HG02840 (cell line): ENCODE measurements at regions not wholly inside any gene's neighbourhood (a gene's known extent, or its start where the extent isn't known, plus 50 kb on each side); places are given as distances from the start of the nearest gene placed in this dataset.
"Not testable (repeated sequence)": the region's sequence is repeated elsewhere in the genome, so short reads cannot be mapped to it uniquely, and the experiment has no call there.

Experiments
- ATAC-seq: cut with Tn5 transposase; IDR thresholded peaks from one replicate; pipeline ENCODE4 v1.9.1; 2021; ENCODE audit warnings: mild to moderate bottlenecking, moderate library complexity, moderate number of reproducible peaks; ENCODE audit not compliant: unreplicated experiment, low FRiP score

DNA sequence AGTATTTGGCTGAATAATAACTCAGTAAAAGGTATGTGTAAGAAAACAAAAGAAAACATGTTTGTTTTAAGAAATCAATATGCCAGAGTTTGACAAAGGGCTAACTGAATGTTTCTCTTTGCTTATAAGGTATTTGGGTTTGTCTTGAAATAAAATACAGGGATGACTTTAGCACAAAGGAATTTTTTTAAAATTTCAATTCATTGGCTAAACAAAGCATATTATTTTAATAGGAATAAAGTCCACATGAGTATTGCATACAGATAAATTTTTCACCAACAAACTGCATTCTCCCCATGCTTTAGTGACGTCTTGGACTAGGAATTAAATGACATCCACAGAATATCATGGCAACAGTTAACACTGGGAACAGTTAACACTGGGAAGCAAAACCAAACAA, 480.0 kb upstream of the JAG1 start:
- no peak for ATAC-seq

GRCh38 chr20:11155156-11155756, 481.5 kb upstream of the JAG1 start:
- no peak for ATAC-seq

- ATAC-seq = no peak
Measured at GRCh38 chr20:11156922-11157321, 483.1 kb upstream of the JAG1 start.

- no peak for ATAC-seq
Measured at GRCh38 chr20:11158146-11158545, 484.3 kb upstream of the JAG1 start.

GRCh38 chr20:11158589-11158988, 484.8 kb upstream of the JAG1 start:
- no peak for ATAC-seq

DNA sequence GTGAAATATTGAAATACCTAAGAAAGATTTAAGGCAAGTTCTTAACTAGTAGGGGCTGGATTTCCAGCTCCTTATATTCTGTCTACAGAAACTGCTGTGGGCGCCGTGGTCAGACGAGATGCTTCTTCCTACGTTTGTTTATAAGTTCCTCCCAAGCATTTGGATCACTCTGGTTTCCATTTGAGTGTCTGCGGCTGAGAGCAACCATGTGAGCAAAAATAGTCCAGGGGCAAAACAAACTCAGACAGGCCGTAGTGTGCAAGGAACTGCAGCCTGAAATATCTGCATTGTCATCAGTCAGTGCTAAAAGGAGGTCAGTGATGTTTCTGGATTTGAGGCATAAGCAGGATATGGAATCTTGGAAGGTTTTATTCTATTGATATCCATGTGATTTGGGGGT, 485.9 kb upstream of the JAG1 start:
- ATAC-seq = no peak

GRCh38 chr20:11162026-11162775, 488.4 kb upstream of the JAG1 start:
- ATAC-seq = no peak

DNA sequence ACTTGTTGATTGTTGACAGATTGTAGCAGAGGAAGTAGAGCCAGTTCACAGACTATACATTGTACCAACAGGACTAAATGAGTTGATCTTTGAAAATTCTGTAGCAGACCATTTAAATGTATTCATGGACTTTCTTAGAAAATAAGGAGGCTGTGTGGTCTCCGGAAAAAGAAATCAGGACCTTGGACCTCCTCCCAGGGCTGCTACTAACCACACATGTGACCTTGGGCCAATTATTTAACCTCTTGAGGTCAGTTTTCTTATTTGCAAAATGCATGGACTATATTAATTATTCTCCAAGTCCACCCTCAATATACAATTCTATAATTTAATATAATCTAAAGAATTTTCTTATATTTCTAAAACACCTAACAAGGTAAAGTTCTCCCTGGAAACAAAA, 492.0 kb upstream of the JAG1 start:
- ATAC-seq = no peak

DNA sequence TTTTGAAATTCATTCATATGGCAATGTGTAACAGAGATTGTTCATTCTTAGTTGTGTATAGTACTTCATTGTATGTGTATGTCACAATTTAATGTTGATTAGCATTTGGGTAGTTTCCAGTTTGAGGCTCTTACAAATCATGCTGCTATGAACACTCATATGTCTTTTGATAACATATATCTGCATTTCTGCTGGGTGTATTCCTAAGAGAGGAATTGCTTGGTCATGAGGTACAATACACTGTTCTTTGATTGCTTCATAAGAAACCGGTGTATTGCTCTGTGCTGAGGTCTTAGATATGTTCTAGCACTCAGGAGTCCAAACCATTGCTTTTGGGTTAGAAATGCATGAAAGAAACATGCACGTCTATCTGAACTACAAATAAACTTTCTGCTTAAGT, 492.9 kb upstream of the JAG1 start:
- ATAC-seq = no peak

DNA sequence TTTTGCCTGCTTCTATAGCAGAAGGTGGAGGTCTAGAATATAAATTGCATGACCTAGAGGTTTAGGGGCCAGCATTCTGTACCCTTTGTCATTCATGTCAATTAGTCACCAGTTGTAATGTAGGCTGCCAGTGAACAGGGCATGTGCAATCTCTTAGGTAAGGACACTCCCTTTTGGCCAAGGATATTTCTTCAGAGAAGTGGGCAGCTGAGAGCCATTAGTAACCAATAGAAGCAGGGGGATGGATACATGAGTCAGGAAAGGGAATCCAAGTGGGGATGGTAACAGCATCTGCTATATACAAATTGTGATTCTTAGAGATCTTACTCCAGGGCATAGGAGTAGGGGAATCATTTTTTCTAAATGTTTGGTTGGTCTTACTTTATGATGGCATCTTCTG, 494.2 kb upstream of the JAG1 start:
- ATAC-seq = no peak

GRCh38 chr20:11170025-11170424, 496.2 kb upstream of the JAG1 start:
- no peak for ATAC-seq

GRCh38 chr20:11170565-11170964, 496.8 kb upstream of the JAG1 start:
- ATAC-seq = no peak

GRCh38 chr20:11172881-11173280, 499.1 kb upstream of the JAG1 start:
- no peak for ATAC-seq

- no peak for ATAC-seq
Measured at GRCh38 chr20:11173916-11174315, 500.1 kb upstream of the JAG1 start.

DNA sequence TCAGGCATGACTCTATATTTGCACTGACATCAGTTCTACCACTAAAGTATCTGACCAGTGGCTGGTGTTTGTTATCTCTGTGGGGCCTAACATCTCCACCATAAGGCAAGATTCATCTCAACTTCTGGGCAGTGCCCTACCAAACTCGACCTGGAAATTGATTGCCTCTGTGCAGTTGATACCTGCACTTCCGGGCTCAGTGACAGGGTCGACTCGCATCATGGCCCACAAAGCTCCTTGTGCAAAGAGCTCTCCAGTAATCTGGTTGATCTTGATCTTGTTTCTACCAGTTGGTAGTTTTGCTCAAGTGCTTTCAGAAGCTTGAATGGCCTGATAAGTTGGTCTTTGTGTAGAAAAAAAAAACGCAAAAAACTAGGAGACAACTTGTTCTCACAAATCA, 501.1 kb upstream of the JAG1 start:
- ATAC-seq = no peak

DNA sequence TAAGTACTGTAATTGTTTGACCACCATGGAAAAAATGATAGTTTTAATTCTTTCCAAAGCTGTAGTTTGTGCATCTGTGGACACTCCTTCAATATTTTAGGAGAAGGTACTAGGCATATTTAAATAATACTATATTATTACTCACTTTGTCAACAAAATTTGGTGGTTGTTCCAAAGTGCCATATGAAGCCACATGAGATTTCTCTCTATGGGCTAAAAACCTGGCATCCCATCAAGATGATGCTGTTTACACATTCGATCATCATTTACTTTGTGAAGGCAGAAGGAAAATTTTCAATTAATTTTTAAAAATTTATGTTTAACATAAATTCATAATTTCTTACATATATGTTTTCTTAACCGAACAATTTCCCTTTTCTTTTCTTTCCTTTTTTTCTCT, 502.6 kb upstream of the JAG1 start:
- ATAC-seq = no peak

DNA sequence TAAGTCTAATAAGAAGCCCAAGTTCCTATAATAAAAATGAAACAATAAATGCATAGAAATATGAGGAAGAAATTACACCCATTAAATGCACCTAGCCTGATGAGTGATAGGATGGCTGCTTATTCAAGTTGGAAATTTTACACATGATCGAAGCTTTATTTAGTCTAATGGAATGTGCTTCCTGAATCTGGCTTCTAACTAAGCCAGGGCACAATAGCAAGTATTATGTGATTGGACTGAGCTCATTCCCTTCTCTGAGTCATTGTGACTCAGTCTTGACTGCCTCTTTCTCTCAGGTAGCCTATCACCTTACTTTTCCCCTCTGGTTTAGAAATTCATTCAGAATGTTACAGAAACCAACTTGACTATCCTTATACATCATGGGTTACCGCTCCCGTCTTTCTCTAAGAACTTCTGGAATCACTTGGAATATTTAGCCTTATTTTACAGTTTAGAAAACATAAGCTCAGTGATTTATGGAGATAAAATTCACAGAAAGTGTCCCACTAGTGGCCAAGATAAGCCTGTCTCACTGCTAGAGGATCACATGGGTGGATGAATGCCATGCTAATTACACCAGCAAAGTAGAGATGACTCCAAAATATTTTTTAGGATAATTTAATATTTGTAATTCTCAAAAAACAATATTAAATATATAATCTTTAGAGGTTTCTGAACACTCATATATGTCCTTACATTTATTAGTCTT, 505.3 kb upstream of the JAG1 start:
- no peak for ATAC-seq

DNA sequence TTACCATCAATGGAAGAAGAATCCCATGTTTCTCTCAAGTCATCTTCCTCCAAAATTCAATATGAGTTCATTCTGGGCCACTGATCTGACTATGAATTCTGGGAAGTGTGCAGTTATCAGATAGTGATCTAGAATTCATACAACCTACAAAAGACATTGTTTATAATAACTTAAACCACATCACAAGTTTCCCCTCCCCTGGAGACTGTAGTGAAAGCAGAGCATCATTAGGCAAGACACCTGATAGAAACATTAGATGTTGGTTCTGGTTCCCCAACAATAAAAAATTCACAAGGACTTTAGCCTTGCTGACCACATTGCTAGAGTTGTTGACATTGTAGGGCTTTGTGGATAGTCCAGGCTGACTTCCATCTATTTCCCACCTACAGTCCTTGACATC, 506.4 kb upstream of the JAG1 start:
- no peak for ATAC-seq

DNA sequence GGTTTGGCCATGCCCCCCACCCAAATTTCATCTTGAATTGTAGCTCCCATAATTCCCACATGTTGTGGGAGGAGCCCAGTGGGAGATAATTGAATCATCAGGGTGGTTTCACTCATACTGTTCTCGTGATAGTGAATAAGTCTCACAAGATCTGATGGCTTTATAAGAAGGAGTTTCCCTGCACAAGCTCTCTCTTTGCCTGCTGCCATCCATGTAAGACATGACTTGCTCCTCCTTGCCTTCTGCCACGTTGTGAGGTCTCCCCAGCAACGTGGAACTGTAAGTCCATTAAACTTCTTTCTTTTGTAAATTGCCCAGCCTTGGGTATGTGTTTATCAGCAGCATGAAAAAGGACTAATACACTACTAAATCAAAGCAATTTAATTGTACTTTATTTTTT, 507.3 kb upstream of the JAG1 start:
- not testable (repeated sequence) for ATAC-seq

DNA sequence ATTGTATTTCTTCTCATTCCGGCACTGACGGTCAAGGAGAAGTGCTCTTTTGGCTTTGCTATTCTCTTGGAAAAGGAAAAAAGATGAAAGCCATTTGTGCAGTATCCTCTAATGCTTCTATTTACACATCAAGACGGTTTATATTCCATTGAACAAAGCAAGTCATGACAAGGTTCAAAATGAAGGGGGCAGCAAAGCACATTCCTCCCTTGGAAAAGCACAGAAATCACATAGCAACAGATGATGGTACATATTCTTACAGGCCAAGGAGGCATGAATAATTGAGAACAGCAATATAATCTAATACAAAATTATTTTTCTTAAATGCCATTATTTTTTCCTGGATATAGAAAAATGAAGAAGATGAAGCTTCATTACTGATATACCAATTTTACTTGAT, 508.2 kb upstream of the JAG1 start:
- ATAC-seq = no peak

- no peak for ATAC-seq
Measured at GRCh38 chr20:11182720-11183119, 508.9 kb upstream of the JAG1 start.
